ENCODE measurements at regions not wholly inside any gene's neighbourhood (a gene's known extent, or its start where the extent isn't known, plus 50 kb on each side); places are given as distances from the start of the nearest gene placed in this dataset.
A peak's percentile ranks its signal among the peaks of the same experiment; 100 is the strongest.
"Not testable (repeated sequence)": the region's sequence is repeated elsewhere in the genome, so short reads cannot be mapped to it uniquely, and the experiment has no call there.

DNA sequence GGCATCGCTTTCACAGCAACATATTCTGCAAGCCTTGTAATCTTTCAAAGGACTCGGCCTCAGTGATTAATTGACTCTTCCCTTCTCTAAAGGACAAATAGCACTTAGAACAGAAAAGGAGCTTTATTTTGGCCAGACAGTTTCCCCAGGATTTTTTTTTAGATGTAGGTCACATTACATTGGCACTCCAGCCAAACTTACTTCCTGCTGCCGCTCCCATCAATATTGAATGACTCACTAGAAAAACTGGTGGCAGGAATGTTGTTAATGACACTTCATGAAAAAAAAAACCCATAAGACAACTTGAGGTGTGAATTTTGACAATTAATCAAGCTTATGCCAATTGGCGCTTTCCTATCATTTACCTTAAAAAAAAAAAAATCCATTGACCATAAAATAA lies 432.6 kb downstream of the TOX3 start:
- no peak for DNase-seq (ENCODE audit: low read depth in 3 of 3, low spot score in 2 of 3)

DNA sequence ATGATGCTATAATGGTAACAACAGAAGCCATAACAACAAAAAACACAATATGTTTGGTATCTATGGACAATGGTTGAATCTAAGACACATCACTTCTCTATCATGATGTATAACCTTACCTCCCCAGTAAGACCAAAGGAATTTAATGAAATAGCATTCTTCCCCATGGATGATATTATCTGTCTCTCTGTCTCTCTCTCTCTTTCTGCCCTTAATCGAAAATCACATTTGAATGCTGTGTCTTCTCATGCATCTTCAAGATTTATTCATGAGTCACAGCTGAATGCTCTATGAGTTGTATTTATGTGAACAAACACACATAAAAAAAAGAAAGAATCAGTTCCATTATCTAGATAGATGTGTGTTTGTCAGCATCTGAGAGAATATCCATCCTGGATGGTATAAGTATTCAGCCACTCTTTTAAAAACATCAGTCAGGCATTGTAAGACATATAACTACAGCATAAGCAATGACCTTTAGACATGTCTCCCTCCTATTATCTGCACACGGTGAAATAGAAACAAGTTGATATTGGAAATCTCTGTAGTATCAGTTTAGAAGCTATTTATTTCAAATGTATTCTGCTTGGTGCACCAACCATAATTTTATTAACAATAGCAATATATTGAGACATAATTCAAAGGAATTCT lies 433.3 kb downstream of the TOX3 start:
- no peak for DNase-seq (ENCODE audit: low read depth in 3 of 3, low spot score in 2 of 3)

DNA sequence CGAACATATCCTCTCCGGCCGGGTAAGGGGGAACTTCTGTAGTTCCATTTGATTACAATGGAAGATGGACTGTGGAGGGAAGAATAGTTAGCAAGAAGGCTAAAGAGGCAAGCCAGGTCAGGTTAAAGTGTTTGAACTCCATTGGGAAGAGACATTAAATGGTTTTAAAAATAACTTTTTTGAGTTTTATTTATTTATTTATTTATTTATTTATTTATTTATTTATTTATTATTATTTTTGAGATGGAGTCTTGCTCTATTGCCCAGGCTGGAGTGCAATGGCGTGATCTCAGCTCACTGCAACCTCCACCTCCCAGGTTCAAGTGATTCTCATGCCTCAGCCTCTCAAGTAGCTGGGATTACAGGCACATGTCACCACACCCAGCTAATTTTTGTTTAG lies 441.9 kb downstream of the TOX3 start:
- DNase-seq (ENCODE audit: low read depth in 3 of 3, low spot score in 2 of 3): not testable (repeated sequence)

DNA sequence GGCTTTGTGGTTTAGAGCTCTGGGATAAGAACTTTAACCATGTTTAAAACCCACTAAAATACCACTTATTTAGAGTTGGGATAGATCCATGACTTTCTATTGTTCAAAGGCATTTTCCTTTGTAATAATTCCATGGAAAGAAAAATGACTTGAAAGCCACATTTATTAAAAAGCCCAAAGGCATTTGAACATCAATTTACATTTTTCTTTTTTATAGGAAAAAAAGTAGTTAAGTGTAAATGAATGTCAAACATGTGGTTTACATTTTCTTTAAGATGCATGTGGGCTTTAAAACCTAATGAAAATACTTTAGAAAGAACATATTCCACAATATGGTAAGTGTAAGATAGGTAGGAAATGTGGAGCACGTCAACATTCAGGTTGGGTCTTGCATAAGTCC lies 443.2 kb downstream of the TOX3 start:
- no peak for DNase-seq (ENCODE audit: low read depth in 3 of 3, low spot score in 2 of 3)

DNA sequence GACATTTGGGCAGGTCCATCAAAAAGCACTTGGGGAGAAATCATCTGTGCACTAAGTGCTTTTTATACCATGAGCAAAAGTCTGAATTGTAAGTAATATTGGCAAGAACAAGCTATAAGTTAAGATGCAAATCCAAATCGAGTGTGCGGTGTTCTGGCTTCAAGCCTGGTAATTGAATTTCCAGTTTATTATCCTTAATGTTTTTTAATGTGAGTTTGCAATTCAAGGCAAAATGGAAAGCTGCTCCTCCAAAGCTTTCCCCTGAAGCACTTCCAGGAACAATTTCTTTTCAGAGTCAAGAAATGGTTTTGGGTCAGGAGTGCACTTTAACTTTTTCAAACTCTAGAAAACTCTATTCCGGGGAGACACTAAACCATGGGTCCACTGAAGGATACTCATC lies 445.7 kb downstream of the TOX3 start:
- DNase-seq (ENCODE audit: low read depth in 3 of 3, low spot score in 2 of 3): no peak

DNA sequence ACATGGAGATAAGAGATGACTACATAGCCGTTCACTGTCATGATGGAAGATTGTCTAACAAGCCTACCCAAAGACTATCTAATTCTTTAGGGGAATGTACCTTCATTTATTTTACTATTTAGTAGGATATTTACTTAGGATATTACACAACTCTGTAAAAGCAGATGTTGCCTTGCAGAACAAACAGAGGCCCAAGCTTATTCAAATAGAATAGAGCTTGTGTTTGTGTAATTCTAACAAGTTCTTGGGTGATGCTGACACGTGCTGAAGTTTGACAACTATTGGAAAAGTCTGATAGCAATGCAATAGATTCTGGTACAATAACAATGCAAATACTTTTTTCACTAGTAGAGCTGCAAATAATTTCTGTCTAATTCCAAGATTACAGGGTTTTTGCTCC lies 447.6 kb downstream of the TOX3 start:
- no peak for DNase-seq (ENCODE audit: low read depth in 3 of 3, low spot score in 2 of 3)

DNA sequence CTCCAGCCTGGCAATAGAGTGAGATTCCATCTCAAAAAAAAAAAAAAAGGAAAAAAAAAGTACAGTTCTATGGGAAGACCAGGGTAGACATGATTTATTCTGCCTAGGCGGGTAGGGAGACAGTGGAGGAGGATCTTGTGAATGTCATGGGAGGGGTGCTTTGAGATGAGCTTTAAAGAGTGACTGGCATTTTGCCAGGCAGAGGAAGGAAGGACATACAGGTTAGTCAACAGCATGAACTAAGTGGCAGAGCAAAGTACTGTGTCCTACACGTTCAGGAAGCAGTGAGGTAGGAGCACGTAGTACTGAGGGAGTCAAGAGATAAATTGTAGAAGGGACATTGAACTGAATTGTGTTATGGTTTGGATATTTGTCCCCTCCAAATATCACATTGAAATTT lies 451.5 kb downstream of the TOX3 start:
- DNase-seq (ENCODE audit: low read depth in 3 of 3, low spot score in 2 of 3): no peak

DNA sequence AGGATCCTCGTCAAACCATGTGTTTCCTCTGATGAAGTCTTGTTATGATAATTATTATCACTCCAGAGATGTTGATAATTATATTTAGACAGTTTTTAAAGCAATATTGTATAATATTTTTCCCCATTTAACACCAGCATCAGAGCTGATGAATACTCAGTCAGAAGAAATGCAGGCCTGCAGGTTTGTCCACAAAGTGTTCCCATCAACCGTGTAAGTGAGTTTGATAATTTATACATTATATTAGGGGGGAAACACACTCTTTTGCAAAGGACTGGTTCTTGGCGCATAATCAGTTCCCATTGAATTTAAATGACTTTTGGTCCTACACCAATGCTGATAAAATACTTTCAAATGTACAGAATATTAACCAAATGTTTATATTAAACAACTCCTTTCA lies 454.8 kb downstream of the TOX3 start:
- DNase-seq (ENCODE audit: low read depth in 3 of 3, low spot score in 2 of 3): no peak

DNA sequence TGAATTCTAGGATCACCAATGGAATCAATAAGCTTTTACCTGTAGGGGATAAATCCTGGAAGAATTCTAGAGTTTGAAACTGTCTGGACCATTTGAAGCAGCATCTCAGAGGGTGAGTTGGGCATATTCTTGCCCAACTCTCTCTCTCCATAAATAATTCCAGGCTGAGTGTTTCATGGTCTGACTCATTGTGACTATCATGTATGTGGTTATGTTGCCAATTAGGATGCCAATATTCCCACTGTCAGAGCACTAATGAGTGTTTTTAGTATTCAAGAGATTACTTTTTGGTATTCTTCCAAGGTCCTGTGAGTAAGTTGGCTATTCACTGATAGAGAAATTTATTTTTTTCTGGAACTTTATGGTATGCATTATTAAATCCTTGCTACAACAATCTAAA lies 456.9 kb downstream of the TOX3 start:
- no peak for DNase-seq (ENCODE audit: low read depth in 3 of 3, low spot score in 2 of 3)

DNA sequence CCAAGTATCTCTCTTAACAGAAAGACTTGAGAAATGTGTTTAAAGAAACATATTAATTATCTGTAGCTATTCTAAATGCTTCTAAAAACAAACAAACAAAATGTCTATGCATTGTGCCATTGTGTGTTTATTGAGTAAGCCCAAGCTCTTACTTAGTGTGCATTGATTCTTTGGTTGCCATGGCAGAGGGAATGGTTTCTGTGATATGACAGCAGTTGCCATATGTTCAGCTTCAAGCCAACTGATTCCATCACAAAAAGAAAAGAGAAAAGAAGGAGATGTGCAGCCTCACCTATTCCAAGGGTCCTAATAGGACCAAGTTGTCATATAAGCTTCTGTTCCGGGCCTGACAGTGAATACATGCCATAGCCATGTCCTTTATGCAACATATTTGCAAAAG lies 457.5 kb downstream of the TOX3 start:
- DNase-seq (ENCODE audit: low read depth in 3 of 3, low spot score in 2 of 3): no peak

DNA sequence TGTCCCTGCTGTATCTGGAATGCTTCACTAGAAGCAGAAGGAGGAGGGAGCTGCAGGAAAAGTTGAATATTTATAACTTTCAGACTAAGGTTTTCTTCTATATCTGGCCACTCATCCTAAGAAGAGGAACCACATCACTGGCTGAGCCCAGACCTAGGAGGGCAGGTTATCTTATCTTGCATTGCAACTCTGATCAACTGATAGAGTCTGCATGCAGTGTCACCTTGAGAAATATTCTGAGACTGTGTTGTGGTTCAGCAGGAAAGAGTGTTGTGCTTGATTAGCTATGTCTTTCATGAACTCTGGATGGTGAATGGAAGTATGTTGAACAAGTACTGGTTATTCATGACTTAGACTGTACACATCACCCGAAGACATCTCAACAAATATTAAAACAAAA lies 460.0 kb downstream of the TOX3 start:
- no peak for DNase-seq (ENCODE audit: low read depth in 3 of 3, low spot score in 2 of 3)

DNA sequence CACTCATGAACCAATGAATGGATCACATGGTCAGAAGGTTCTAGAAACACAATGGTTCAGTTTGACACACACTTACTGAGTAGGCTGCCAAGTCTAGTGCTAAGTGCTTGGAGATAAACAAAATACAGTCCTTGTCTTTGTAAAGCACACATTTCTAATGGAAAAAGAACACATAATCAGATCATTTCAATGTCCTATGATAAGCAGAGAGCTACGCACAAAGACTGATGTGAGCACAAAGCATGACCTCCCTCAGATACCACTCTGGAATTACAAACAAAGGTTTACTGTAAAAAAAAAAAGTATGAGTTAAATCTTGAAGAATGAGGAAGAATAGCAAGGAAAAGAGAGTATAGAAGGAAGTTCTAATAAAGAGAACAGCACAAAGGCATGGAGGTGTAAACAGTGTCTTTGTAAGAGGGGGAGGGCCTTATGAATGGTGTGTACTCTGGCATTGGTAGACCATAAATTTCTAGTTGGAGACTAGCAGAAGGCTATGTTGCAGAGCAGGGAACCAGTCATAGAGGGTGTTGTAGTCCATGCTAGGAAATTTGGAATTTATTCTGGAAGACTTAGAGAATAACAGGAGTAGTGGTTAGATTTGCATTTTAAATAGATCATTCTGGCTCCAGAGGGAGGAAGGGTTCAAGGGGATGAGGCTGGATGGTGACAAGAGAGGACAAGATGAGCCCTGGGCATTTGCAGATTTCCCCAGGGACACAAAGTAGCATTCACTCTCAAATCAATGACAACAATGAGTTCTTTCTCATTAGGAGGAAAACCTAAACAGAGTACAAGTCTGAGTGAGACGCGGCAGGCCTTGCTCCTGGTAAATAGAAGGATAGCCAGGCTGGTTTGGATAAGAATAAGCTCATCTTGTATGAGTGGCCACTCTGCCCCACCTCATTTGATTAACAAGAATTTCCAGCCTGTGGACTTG lies 468.0 kb downstream of the TOX3 start:
- DNase-seq (ENCODE audit: low read depth in 3 of 3, low spot score in 2 of 3): no peak

DNA sequence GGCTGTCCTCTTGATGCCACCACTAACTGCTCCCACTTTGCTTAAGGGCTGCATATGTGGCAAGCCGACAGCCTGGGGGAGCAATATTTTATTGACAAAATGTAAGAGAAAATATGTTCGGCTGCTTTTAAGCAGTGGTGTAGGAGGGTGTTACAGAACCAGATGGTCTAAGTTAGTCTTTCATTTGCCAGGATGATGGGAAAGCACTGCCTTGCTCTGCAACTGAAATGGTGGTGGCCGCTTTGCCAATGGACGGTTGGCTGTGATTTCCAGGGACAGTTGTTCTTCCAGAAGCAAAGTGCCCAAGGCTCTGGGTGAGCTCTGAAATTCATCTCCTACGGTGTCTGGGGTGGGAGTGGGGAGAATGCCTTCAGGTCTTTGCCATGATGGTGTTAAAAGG lies 469.3 kb downstream of the TOX3 start:
- DNase-seq (ENCODE audit: low read depth in 3 of 3, low spot score in 2 of 3): no peak

DNA sequence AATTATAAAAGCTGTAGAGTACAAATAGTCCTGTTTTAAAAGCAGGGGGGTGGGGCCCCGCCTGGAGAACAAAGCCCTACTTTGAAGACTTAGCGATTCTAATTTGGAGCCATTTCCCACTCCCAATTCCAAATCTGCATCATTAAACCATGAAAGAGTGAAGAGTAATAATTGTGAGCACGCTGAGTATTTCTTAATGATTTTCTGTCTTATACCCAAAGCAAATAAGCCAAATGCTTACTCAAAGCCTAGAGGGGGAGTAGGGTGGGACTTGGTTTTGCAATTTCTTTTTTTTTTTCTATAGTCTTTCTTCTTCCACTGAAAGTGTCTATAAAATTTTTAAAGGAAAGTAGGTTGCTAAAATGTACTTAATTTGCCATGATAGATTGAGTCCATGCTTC lies 470.1 kb downstream of the TOX3 start:
- DNase-seq (ENCODE audit: low read depth in 3 of 3, low spot score in 2 of 3): no peak

DNA sequence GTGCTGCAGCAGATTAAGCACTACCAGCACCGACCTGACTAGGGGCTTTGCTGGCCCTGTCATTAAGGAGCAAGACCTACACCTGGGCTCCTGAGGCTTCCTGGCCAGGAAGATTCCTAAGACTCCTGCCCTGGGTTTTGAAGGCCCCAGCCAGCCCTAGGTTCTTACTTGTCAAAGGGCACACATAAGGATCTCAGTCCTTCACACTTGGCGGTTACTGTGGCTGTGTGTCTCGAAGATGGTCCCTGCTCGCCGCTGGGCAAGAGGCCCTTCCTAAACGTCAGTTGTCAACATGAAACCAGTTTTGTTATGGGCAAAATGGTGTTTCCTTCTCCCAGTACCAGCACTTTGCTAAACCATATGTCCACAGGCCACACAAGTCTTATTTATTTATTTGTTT lies 470.6 kb downstream of the TOX3 start:
- no peak for DNase-seq (ENCODE audit: low read depth in 3 of 3, low spot score in 2 of 3)

DNA sequence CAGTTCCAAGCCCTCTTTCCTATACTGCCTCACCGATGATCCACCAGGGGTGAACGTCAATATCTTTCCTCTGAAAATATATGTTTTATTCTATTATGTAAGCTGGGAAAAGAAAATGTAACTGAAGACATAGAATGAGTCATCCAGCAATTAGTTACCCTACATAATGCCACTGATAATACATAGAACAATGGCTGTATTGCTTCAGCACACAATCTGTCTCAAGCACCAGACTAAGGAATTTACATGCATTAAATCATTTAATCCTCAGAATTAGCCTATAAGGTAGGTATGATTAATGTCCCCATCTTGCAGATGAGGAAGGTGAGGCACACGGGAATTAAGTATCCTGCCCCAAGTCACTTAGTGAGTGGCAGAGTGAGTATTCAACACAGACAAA lies 472.8 kb downstream of the TOX3 start:
- no peak for DNase-seq (ENCODE audit: low read depth in 3 of 3, low spot score in 2 of 3)

DNA sequence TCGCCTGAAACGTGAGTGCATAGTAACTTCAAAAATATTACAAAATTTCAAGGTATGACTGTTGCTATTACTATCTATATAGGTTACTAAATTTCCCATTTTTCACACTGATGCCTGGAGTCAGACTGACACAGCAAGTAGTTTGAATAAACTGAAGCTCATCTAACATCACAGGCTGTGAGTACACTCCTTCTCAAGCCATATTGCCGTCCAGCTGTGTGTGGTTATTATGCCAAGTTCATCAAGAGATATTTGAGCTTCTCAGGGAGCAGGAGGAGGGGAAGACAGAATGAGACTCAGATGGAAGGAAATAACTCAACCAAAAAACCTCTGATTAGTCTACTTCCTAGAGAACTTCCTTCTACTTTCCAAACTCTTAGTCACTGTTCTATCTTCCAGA lies 473.9 kb downstream of the TOX3 start:
- DNase-seq (ENCODE audit: low read depth in 3 of 3, low spot score in 2 of 3): no peak

DNA sequence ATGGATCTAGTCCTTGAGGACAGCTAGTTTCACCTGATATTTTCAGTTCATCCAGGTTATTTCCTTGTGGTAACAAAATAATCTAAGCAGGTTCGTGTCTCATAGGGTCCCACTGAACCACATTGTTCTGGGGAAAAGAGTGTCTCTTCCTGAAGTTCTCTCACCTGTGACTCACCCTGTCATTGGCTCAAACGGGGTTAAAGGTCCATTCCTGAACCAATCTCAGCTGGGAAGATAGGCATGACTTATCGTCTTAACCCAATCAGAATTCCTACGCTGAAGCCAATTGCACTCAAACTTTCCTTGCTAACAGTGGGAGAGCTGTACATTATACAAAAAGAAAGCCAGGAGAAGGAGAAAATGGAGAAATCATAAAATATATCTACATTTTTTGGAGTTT lies 475.8 kb downstream of the TOX3 start:
- DNase-seq (ENCODE audit: low read depth in 3 of 3, low spot score in 2 of 3): no peak

DNA sequence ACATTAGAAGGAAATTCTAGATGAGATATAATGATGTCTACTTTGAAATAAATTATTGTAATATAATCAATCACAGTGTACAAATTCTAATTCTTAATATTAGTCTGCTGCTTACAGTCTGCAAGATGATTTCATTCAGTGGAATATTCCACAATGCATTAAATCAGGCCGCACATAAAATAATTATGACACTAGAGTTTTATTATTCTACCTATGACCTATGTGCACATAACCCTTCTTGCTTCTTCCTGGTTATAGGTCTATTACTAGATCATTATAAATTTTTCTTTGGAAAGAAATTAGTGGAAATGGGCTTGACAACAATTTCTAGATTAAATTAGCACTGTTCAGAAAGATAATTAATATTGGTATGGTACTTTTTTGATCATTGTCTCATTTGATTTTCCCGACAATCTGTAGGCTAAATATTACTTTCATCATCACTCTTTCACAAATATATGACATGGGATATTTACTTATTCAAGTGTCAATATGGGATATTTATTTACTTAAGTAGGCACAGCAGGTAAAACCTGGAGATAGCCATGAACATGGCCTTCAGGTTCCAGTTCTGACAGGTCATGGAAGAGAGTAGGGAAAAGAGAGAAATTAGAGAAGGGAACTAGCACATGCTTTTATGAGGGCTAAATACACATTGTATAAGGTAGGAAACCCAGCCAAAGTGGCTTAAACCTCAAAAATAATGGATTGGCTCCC lies 476.4 kb downstream of the TOX3 start:
- no peak for DNase-seq (ENCODE audit: low read depth in 3 of 3, low spot score in 2 of 3)

DNA sequence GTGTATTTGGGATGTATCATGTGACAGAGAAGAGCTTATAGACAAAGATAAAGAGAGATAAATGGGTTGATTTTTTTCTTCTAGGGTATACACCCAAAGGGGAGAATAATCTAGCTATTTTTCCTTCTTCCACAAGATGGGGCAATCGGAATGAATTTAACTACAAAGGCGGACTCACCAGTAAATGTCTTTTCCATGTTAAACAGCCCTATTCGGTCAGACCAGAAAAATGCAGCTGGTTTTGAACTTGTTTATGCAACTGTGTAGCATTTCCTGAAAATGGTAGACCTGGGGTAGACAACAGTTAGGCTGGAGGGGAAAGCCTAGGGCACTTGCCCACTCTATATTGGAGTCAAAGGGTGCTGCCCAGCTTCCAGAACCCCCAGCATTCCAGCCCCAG lies 477.1 kb downstream of the TOX3 start:
- DNase-seq (ENCODE audit: low read depth in 3 of 3, low spot score in 2 of 3): peak in 2 of 3 donors; percentile 47 to 61

DNA sequence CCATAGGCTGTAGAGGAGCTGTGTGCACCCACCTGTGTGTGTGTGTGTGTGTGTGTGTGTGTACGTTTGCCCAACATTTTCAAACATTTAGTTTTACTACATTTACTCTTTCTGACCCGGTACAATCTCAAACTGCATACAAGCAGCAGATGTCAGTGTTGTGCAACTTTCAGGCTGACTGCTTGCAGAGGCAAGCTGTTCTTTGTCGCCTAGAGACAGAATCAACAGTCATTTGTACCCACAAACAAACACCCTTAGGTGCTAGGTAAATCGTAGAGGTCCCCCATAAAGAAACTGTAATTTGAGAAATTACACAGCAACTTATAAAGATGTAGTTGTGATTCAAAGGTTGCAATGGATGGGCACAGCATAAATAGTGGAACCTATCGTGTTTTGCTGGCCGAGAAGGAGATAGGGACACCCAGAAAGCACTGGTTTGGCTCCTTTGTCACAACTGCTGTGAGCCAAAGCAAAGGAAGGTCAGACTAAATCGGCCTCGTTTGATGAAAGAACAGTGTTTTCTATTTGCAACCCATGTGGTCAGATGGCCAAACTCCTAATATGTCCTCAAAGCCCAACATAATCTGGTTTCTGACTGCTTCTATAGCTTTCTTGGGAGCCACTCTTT lies 478.4 kb downstream of the TOX3 start:
- peak in 1 of 3 donors; percentile 30 for DNase-seq (ENCODE audit: low read depth in 3 of 3, low spot score in 2 of 3)
